OCI-LY1 (cell line): ENCODE measurements at regions not wholly inside any gene's neighbourhood (a gene's known extent, or its start where the extent isn't known, plus 50 kb on each side); places are given as distances from the start of the nearest gene placed in this dataset.

Experiments
- EZH2 ChIP-seq: fragments of 200-600 bp; sonication (generic), shearing (Covaris generic); IDR thresholded peaks from 2 replicates; pipeline ENCODE4 v1.8.0; 2017; ENCODE audit warnings: borderline replicate concordance, mixed run types, mild to moderate bottlenecking, antibody characterized with exemption, low read length, moderate library complexity, mixed read lengths
- TF ChIP-seq, protein P1 (sequence below): fragments of 200-600 bp; sonication (generic), shearing (Covaris generic); IDR thresholded peaks from 2 replicates; pipeline ENCODE4 v1.5.1; 2017; ENCODE audit warnings: mild to moderate bottlenecking, antibody characterized with exemption, low read length, moderate library complexity, mixed read lengths

DNA sequence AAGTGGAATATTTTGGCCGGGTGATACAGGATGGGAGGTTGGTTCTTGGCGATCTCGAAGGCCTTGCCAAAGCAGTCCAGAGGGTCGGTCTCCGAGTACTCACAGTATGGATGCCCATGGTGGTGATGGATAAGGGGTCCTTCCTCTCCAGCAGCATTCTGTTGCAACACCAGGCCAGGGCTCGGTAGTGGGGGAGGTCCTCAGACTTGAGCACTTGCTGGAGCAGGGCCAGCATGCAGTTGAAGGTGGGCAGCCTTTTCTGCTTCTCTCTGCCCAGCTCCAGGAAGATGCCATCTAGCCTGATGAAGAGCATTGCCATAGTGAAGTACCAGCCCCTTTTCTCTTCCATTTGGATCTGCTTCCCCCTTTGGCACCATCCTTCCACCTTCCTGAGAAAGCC is 99.4 kb upstream of the MCHR2 start:
- TF ChIP-seq, protein P1, sequence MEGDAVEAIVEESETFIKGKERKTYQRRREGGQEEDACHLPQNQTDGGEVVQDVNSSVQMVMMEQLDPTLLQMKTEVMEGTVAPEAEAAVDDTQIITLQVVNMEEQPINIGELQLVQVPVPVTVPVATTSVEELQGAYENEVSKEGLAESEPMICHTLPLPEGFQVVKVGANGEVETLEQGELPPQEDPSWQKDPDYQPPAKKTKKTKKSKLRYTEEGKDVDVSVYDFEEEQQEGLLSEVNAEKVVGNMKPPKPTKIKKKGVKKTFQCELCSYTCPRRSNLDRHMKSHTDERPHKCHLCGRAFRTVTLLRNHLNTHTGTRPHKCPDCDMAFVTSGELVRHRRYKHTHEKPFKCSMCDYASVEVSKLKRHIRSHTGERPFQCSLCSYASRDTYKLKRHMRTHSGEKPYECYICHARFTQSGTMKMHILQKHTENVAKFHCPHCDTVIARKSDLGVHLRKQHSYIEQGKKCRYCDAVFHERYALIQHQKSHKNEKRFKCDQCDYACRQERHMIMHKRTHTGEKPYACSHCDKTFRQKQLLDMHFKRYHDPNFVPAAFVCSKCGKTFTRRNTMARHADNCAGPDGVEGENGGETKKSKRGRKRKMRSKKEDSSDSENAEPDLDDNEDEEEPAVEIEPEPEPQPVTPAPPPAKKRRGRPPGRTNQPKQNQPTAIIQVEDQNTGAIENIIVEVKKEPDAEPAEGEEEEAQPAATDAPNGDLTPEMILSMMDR, result no peak
- no peak for TF ChIP-seq EZH2
